HG03469 (cell line): ENCODE measurements at regions not wholly inside any gene's neighbourhood (a gene's known extent, or its start where the extent isn't known, plus 50 kb on each side); places are given as distances from the start of the nearest gene placed in this dataset.

Source experiments
- ATAC-seq: cut with Tn5 transposase; IDR thresholded peaks from one replicate; pipeline ENCODE4 v1.9.1; 2021; ENCODE audit warnings: mild to moderate bottlenecking, moderate library complexity, moderate number of reproducible peaks; ENCODE audit not compliant: unreplicated experiment

- ATAC-seq: no peak
Measured at GRCh38 chr1:239778208-239778813, 313.4 kb upstream of the FMN2 start.

GRCh38 chr1:239779962-239780361 is 311.7 kb upstream of the FMN2 start:
- no peak for ATAC-seq

- no peak for ATAC-seq
Measured at GRCh38 chr1:239784896-239785295, 306.8 kb upstream of the FMN2 start.

GRCh38 chr1:239785576-239785975 is 306.1 kb upstream of the FMN2 start:
- ATAC-seq: no peak

- ATAC-seq: no peak
Measured at GRCh38 chr1:239786464-239786863, 305.2 kb upstream of the FMN2 start.

- ATAC-seq: no peak
Measured at GRCh38 chr1:239792157-239792556, 299.5 kb upstream of the FMN2 start.

- no peak for ATAC-seq
Measured at GRCh38 chr1:239795304-239795703, 296.4 kb upstream of the FMN2 start.

GRCh38 chr1:239799617-239800016 is 292.1 kb upstream of the FMN2 start:
- no peak for ATAC-seq

- no peak for ATAC-seq
Measured at GRCh38 chr1:239800861-239801260, 290.8 kb upstream of the FMN2 start.

GRCh38 chr1:239802275-239802674 is 289.4 kb upstream of the FMN2 start:
- ATAC-seq: no peak

- no peak for ATAC-seq
Measured at GRCh38 chr1:239803781-239804180, 287.9 kb upstream of the FMN2 start.

GRCh38 chr1:239804266-239804665 is 287.4 kb upstream of the FMN2 start:
- ATAC-seq: no peak

- no peak for ATAC-seq
Measured at GRCh38 chr1:239805042-239805441, 286.6 kb upstream of the FMN2 start.

- ATAC-seq: no peak
Measured at GRCh38 chr1:239805851-239806772, 285.6 kb upstream of the FMN2 start.

- no peak for ATAC-seq
Measured at GRCh38 chr1:239806897-239807296, 284.8 kb upstream of the FMN2 start.

GRCh38 chr1:239807361-239807760 is 284.3 kb upstream of the FMN2 start:
- no peak for ATAC-seq

GRCh38 chr1:239810061-239810481 is 281.6 kb upstream of the FMN2 start:
- ATAC-seq: no peak

- no peak for ATAC-seq
Measured at GRCh38 chr1:239811211-239811885, 280.3 kb upstream of the FMN2 start.

GRCh38 chr1:239812580-239812979 is 279.1 kb upstream of the FMN2 start:
- no peak for ATAC-seq

- ATAC-seq: no peak
Measured at GRCh38 chr1:239814306-239814881, 277.3 kb upstream of the FMN2 start.

- no peak for ATAC-seq
Measured at GRCh38 chr1:239815074-239815473, 276.6 kb upstream of the FMN2 start.
